Gastroesophageal sphincter (tissue), 4 donors: ENCODE measurements at regions not wholly inside any gene's neighbourhood (a gene's known extent, or its start where the extent isn't known, plus 50 kb on each side); places are given as distances from the start of the nearest gene placed in this dataset.
"Not testable (repeated sequence)": the region's sequence is repeated elsewhere in the genome, so short reads cannot be mapped to it uniquely, and the experiment has no call there.

ENCODE experiments used
- ATAC-seq: fragments of 150-250 bp; one replicate; pipeline ENCODE4 v1.9.1; 2016; ENCODE audit warnings: mild to moderate bottlenecking, moderate library complexity
- H3K27ac ChIP-seq, 4 donors: fragments of 200-600 bp; sonication (generic) in 3 of 4; 1 replicate in 3 of 4; 2 replicates in 1 of 4; pipeline ENCODE4 v1.5.1; 2016 to 2019
- H3K27me3 ChIP-seq: fragments of 200-600 bp; sonication (generic); one replicate; pipeline ENCODE4 v1.5.1; 2019
- H3K36me3 ChIP-seq, 2 donors: fragments of 200-600 bp; sonication (generic); one replicate each; pipeline ENCODE4 v1.5.1; 2019; ENCODE audit warnings: control low read depth in 1 of 2
- H3K4me1 ChIP-seq, 3 donors: fragments of 200-600 bp; sonication (generic); 1 replicate in 2 of 3; 2 replicates in 1 of 3; pipeline ENCODE4 v1.5.1; 2016 to 2019; ENCODE audit warnings: control low read depth in 2 of 3
- H3K4me3 ChIP-seq, 2 donors: fragments of 200-600 bp; sonication (generic); one replicate each; pipeline ENCODE4 v1.5.1; 2019; ENCODE audit warnings: mild to moderate bottlenecking in 1 of 2, moderate library complexity in 1 of 2
- H3K9me3 ChIP-seq, 3 donors: fragments of 200-600 bp; sonication (generic); one replicate each; pipeline ENCODE4 v1.5.1; 2017 to 2019; ENCODE audit warnings: control low read depth in 2 of 3
- CTCF ChIP-seq, 4 experiments: fragments of 200-600 bp in 2 of 4; fragments of 450-650 bp in 2 of 4; sonication (generic) in 1 of 4; IDR thresholded peaks; one replicate each; pipeline ENCODE4 v1.5.1; 2017 to 2019; ENCODE audit warnings: antibody characterized with exemption in 4 of 4, mild to moderate bottlenecking in 2 of 4, moderate library complexity in 2 of 4
- EP300 ChIP-seq: sonication (generic); formaldehyde crosslinking; IDR thresholded peaks from one replicate; pipeline ENCODE4 v1.6.1; 2017; ENCODE audit warnings: antibody characterized with exemption, mild to moderate bottlenecking
- POLR2A ChIP-seq, 2 donors: fragments of 450-650 bp; IDR thresholded peaks; one replicate each; pipeline ENCODE4 v1.6.1; 2017; ENCODE audit warnings: antibody characterized with exemption in 2 of 2, mild to moderate bottlenecking in 2 of 2, moderate library complexity in 1 of 2
- POLR2AphosphoS5 ChIP-seq: sonication (generic); formaldehyde crosslinking; IDR thresholded peaks from one replicate; pipeline ENCODE4 v1.6.1; 2017; ENCODE audit warnings: antibody characterized with exemption
- WGBS, 2 donors: methylation state at CpG; one replicate each; pipeline ENCODE4 v1.1.5; 2018; ENCODE audit warnings: low coverage in 1 of 2; 5-methylcytosine and 5-hydroxymethylcytosine counted together

GRCh38 chr5:1593903-1594356, 70.2 kb upstream of the LPCAT1 start:
- peaks cover 0 to 15% (median 0%) of the 10 kb centered on the region in 3 donors for H3K4me1 ChIP-seq
- no peak for ATAC-seq
- H3K27ac ChIP-seq, result peak overlapping the region; percentile 29 to 85 (median 82)
- H3K27me3 ChIP-seq, result no peaks in the 10 kb centered on the region
- H3K4me3 ChIP-seq, result peak overlapping the region; percentile 43 to 64
- TF ChIP-seq EP300 (no peak), POLR2AphosphoS5 (no peak), CTCF (IDR thresholded peaks at IDR 0.05) (no peak), POLR2A (IDR thresholded peaks at IDR 0.05) (no peak)
- no peaks in the 10 kb centered on the region for H3K9me3 ChIP-seq
- WGBS, 2 donors, result no CpG with 5 or more reads among the region's 32 CpGs
- peaks cover 0 to 26% of the 10 kb centered on the region in 2 donors for H3K36me3 ChIP-seq

- not testable (repeated sequence) for H3K4me1 ChIP-seq, H3K27me3 ChIP-seq, ATAC-seq, H3K27ac ChIP-seq, H3K4me3 ChIP-seq, H3K9me3 ChIP-seq
- 93 to 97% methylated on average over 5 to 12 of the region's 17 CpGs for WGBS, 2 donors
- H3K36me3 ChIP-seq, result peaks cover 0 to 66% of the 10 kb centered on the region in 2 donors
Measured at GRCh38 chr5:1588071-1588694, 64.4 kb upstream of the LPCAT1 start.

- not testable (repeated sequence) for ATAC-seq, H3K4me1 ChIP-seq, H3K9me3 ChIP-seq, H3K27me3 ChIP-seq, H3K4me3 ChIP-seq, H3K27ac ChIP-seq
- H3K36me3 ChIP-seq, result peaks cover 0 to 55% of the 10 kb centered on the region in 2 donors
- 75 to 81% methylated on average over 9 of the region's 15 CpGs for WGBS, 2 donors
Measured at GRCh38 chr5:1583081-1583875, 59.5 kb upstream of the LPCAT1 start.

- not testable (repeated sequence) for ATAC-seq
Measured at GRCh38 chr5:1579389-1579788, 55.6 kb upstream of the LPCAT1 start.

GRCh38 chr5:1576851-1577250, 53.1 kb upstream of the LPCAT1 start:
- not testable (repeated sequence) for H3K27me3 ChIP-seq, H3K4me1 ChIP-seq, H3K4me3 ChIP-seq, ATAC-seq, H3K27ac ChIP-seq, H3K9me3 ChIP-seq
- WGBS, 2 donors, result 50 to 71% methylated on average over 1 of the region's 7 CpGs
- peaks cover 0 to 62% of the 10 kb centered on the region in 2 donors for H3K36me3 ChIP-seq

More at GRCh38 chr5:1579389-1579788, 55.6 kb upstream of the LPCAT1 start:
- not testable (repeated sequence) for H3K27me3 ChIP-seq, H3K9me3 ChIP-seq, H3K4me3 ChIP-seq, H3K4me1 ChIP-seq, H3K27ac ChIP-seq
- 90 to 94% methylated on average over 4 to 5 of the region's 5 CpGs for WGBS, 2 donors
- peaks cover 0 to 55% of the 10 kb centered on the region in 2 donors for H3K36me3 ChIP-seq

GRCh38 chr5:1575991-1576714, 52.4 kb upstream of the LPCAT1 start:
- WGBS, 2 donors, result 92 to 94% methylated on average over 2 to 18 of the region's 25 CpGs
- H3K27ac ChIP-seq, H3K9me3 ChIP-seq, ATAC-seq, H3K4me3 ChIP-seq, H3K4me1 ChIP-seq, H3K27me3 ChIP-seq: not testable (repeated sequence)
- H3K36me3 ChIP-seq, result peaks cover 0 to 61% of the 10 kb centered on the region in 2 donors

GRCh38 chr5:1575491-1575890, 51.7 kb upstream of the LPCAT1 start:
- H3K9me3 ChIP-seq, H3K4me1 ChIP-seq, H3K27me3 ChIP-seq, H3K27ac ChIP-seq, ATAC-seq, H3K4me3 ChIP-seq: not testable (repeated sequence)
- 51 to 82% methylated on average over 4 of the region's 5 CpGs for WGBS, 2 donors
- H3K36me3 ChIP-seq, result peaks cover 0 to 68% of the 10 kb centered on the region in 2 donors

- not testable (repeated sequence) for H3K27ac ChIP-seq, H3K9me3 ChIP-seq, H3K4me3 ChIP-seq, ATAC-seq, H3K4me1 ChIP-seq, H3K27me3 ChIP-seq
- whole genome bisulfite sequencing, 2 donors, result 67 to 80% methylated on average over 1 of the region's 9 CpGs
- H3K36me3 ChIP-seq, result peaks cover 0 to 62% of the 10 kb centered on the region in 2 donors
Measured at GRCh38 chr5:1574023-1574318, 50.2 kb upstream of the LPCAT1 start.

GRCh38 chr5:1573217-1574022, 49.7 kb upstream of the LPCAT1 start:
- H3K27me3 ChIP-seq, H3K9me3 ChIP-seq, H3K27ac ChIP-seq, ATAC-seq, H3K4me3 ChIP-seq: not testable (repeated sequence)
- Histone ChIP-seq H3K36me3 (peaks cover 0 to 57% of the 10 kb centered on the region in 2 donors), H3K4me1 (peaks cover 0 to 10% (median 3%) of the 10 kb centered on the region in 3 donors)
- WGBS, 2 donors, result 89% methylated on average over 12 to 14 of the region's 15 CpGs
